Retinal pigment epithelial cell (primary cell): ENCODE measurements at regions not wholly inside any gene's neighbourhood (a gene's known extent, or its start where the extent isn't known, plus 50 kb on each side); places are given as distances from the start of the nearest gene placed in this dataset.
"Not testable (repeated sequence)": the region's sequence is repeated elsewhere in the genome, so short reads cannot be mapped to it uniquely, and the experiment has no call there.

ENCODE experiments used
- DNase-seq: peaks from one replicate; pipeline ENCODE4 v3.0.0-alpha.2; 2010; ENCODE audit warnings: low read depth
- H3K4me3 ChIP-seq: 2 replicates; pipeline ENCODE4 v1.5.1; 2011; ENCODE audit warnings: mild to moderate bottlenecking, low read length, control low read depth, moderate library complexity
- TF ChIP-seq, protein P1 (sequence below): conservative IDR thresholded peaks from 2 replicates; pipeline ENCODE4 v1.5.1; 2011; ENCODE audit warnings: low read depth, low read length, control low read depth, inconsistent platforms

DNA sequence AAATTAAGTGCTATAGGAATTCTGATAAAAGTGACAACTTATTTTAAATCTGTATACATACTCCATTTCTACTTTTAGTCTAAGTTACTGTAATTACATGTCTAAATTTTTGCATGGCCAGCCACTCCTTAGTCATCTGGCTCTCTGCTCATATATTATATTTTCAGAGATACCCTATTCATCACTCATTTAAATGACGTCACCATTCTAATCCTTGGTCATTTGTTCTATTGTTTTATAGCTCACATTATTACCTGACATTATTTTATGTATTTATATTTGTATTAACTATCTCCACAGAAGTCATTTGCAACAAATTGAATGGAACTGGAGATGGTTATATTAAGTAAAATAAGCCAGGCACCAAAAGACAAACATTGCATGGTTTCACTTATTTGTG, 179.6 kb upstream of the CXorf51A start:
- DNase-seq = no peak

DNA sequence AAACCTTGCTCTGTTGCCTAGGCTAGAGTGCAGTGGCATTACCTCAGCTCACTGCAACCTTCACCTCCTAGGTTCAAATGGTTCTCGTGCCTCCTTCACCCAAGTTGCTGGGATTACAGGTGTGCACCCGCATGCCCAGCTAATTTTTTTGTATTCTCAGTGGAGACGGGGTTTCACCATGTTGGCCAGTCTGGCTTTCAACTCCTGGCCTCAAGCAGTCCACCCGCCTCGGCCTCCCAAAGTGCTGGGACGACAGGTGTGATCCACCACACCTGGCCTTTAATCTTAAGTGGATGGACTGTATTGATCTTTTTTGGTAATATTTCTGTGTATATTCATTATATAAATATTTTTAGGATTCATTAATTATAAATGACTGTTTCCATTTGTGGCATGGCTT, 158.7 kb upstream of the CXorf51A start:
- DNase-seq = no peak
- TF ChIP-seq, protein P1, sequence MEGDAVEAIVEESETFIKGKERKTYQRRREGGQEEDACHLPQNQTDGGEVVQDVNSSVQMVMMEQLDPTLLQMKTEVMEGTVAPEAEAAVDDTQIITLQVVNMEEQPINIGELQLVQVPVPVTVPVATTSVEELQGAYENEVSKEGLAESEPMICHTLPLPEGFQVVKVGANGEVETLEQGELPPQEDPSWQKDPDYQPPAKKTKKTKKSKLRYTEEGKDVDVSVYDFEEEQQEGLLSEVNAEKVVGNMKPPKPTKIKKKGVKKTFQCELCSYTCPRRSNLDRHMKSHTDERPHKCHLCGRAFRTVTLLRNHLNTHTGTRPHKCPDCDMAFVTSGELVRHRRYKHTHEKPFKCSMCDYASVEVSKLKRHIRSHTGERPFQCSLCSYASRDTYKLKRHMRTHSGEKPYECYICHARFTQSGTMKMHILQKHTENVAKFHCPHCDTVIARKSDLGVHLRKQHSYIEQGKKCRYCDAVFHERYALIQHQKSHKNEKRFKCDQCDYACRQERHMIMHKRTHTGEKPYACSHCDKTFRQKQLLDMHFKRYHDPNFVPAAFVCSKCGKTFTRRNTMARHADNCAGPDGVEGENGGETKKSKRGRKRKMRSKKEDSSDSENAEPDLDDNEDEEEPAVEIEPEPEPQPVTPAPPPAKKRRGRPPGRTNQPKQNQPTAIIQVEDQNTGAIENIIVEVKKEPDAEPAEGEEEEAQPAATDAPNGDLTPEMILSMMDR = no peak

More for the DNA sequence above, 179.6 kb upstream of the CXorf51A start:
- H3K4me3 ChIP-seq = no peak overlapping the region
- TF ChIP-seq, protein P1 = no peak

DNA sequence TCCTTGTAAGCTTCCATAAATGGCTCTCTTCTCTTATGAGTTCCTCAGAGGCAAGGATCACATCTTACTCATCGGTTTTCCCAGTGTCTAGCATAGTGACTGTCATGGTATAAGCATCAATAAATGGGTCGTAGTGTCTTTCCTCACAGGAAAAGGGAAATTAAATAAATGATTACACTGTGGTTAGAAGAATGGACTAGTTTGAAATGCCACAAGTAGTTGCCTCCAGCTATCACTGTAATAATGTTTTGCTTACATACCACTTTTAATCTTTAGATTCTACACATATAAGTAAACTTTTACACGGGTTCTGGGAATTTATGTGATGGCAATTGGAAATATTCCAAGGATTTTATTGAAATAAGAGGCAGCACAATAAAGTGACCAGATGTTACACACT, 152.8 kb upstream of the CXorf51A start:
- DNase-seq = no peak
- no peak overlapping the region for H3K4me3 ChIP-seq
- TF ChIP-seq, protein P1 = no peak

More for the DNA sequence above, 158.7 kb upstream of the CXorf51A start:
- no peak overlapping the region for H3K4me3 ChIP-seq

DNA sequence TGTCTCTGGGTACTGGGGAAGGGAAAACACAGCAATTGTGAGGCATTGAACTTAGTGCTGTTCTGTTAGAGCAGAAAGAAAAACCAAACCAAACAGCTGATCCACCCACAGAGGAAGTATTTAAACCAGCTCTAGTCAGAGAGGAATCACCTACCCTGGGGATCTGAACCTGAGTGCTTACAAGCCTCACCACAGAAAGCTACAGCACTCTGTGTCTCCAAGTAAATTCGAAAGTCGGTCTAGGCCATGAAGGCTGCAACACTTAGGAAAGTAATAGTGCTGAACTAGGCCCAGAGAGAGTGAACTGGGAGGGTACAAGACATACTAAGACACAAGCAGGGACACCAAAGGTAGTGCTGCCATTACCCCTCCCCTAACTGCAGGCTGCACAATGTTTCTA, 142.2 kb upstream of the CXorf51A start:
- TF ChIP-seq, protein P1 = no peak
- no peak overlapping the region for H3K4me3 ChIP-seq
- DNase-seq = no peak

DNA sequence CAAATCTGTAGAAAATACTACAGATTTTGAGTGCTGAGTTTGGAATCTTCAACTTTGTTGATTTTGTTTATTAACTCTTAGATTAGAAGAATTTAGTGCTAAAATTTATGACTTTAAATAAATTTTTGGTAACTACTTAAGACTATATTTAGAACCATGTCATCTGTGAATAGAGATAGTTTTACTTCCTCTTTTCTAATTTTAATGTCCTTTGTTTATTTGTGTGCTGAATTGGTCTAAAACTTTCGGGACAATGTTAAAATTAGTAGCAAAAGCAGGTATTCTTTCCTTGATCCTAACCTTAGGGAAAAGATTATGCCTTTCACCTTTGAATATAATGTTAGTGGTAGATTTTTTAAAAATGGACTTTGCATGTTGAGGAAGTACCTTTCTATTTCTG, 119.7 kb upstream of the CXorf51A start:
- H3K4me3 ChIP-seq = no peak overlapping the region
- DNase-seq = no peak
- TF ChIP-seq, protein P1 = no peak

DNA sequence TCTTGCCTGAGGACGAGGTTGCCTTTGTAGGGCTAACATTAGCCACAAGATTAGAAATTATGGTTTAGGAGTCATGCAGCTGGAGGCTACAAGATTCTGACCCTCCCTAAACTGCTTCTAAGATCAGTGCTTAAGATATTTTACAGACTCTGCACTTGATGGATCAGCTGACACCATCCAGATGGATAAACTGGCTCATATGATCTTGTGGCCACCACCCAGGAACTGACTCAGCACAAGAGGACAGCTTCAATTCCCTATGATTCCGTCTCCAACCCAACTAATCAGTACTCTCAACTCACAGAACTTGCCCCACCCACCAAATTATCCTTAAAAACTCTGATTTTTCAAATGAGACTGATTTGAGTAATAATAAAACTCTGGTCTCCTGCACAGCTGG, 118.5 kb upstream of the CXorf51A start:
- DNase-seq, H3K4me3 ChIP-seq: not testable (repeated sequence)

DNA sequence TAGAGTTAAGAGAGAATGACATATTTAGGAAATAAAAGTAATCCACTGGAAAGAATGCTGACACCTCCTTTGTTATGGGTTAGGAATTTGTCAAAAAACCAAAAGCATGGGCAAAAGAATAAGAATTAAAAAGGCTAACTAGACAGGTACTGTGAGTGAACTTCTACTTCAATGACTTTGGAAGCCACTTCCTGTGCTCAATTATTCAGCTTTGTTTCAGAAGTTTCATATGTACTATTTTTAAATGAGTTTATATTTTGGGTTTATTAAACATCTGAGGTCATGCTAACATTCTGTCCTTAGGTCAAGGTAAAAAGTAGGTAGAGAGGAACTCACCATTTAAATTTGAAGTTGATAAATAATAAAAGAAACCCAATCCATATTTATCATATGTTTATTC, 106.7 kb upstream of the CXorf51A start:
- H3K4me3 ChIP-seq = no peak overlapping the region
- TF ChIP-seq, protein P1 = no peak
- DNase-seq = no peak
